Osteoblast (primary cell): ENCODE measurements at regions not wholly inside any gene's neighbourhood (a gene's known extent, or its start where the extent isn't known, plus 50 kb on each side); places are given as distances from the start of the nearest gene placed in this dataset.

ENCODE experiments used
- DNase-seq: peaks from one replicate; pipeline ENCODE4 v3.0.0; 2011; ENCODE audit warnings: low spot score, mixed read lengths; ENCODE audit not compliant: insufficient read length; ENCODE audit errors: missing footprints
- H2AFZ ChIP-seq: 2 replicates; pipeline ENCODE4 v1.6.0; 2011; ENCODE audit warnings: mild to moderate bottlenecking, low read length
- H3K27ac ChIP-seq: 2 replicates; pipeline ENCODE4 v1.5.1; 2011; ENCODE audit warnings: mild to moderate bottlenecking, low read depth, low read length, moderate library complexity
- H3K27me3 ChIP-seq: 2 replicates; pipeline ENCODE4 v1.6.0; 2012; ENCODE audit warnings: mild to moderate bottlenecking, control low read depth, inconsistent platforms, low read length, moderate library complexity; ENCODE audit not compliant: insufficient read depth
- H3K36me3 ChIP-seq: 2 replicates; pipeline ENCODE4 v1.5.1; 2011; ENCODE audit warnings: mild to moderate bottlenecking, low read length, control low read depth, moderate library complexity; ENCODE audit not compliant: insufficient read depth
- H3K4me1 ChIP-seq: 2 replicates; pipeline ENCODE4 v1.5.1; 2011; ENCODE audit warnings: mild to moderate bottlenecking, low read length, control low read depth, moderate library complexity; ENCODE audit not compliant: insufficient read depth
- H3K4me2 ChIP-seq: 2 replicates; pipeline ENCODE4 v1.6.0; 2011; ENCODE audit warnings: mild to moderate bottlenecking, low read length; ENCODE audit not compliant: insufficient read depth
- H3K4me3 ChIP-seq: fragments of 200-600 bp; sonication (generic); 3 replicates; pipeline ENCODE4 v1.5.1; 2012; ENCODE audit warnings: mild to moderate bottlenecking, low read length, inconsistent platforms; ENCODE audit not compliant: insufficient read depth
- H3K79me2 ChIP-seq: 2 replicates; pipeline ENCODE4 v1.6.0; 2012; ENCODE audit warnings: mild to moderate bottlenecking, low read length, control low read depth, inconsistent platforms; ENCODE audit not compliant: insufficient read depth
- H3K9me3 ChIP-seq: 2 replicates; pipeline ENCODE4 v1.5.1; 2011; ENCODE audit warnings: low read depth, low read length, control low read depth
- H4K20me1 ChIP-seq: 2 replicates; pipeline ENCODE4 v1.6.0; 2012; ENCODE audit warnings: mild to moderate bottlenecking, low read length, control low read depth; ENCODE audit not compliant: insufficient read depth
- TF ChIP-seq, protein P1 (sequence below): IDR thresholded peaks from 2 replicates; pipeline ENCODE4 v1.5.1; 2011; ENCODE audit warnings: mild to moderate bottlenecking, low read depth, low read length, moderate library complexity; ENCODE audit errors: extremely low read depth

DNA sequence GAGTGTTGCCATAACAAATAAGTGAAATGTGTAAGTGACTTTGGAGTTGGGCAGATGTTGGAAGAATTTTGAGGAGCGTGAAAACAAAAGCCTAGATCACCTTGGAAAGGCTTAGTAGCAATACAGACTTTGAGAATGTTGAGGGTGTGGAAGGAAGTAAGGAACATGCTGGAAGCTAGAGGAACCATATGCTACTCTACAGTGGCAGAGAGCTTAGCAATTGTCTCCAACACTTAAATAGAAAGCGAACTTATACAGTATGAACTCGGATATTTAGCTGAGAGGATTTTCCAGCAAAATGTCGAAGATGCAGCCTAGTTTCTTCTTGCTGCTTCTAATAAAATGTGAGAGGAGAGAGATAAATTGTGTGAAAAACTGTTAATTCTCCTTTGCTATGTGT is 271.2 kb downstream of the ADRA2A start:
- Histone ChIP-seq H3K27ac (no peak overlapping the region), H3K36me3 (no peaks in the 10 kb centered on the region), H3K4me2 (no peak overlapping the region), H2AFZ (no peak overlapping the region), H3K9me3 (no peaks in the 10 kb centered on the region), H3K27me3 (no peaks in the 10 kb centered on the region), H3K79me2 (no peaks in the 10 kb centered on the region), H3K4me1 (no peaks in the 10 kb centered on the region), H4K20me1 (no peaks in the 10 kb centered on the region), H3K4me3 (no peak overlapping the region)
- no peak for DNase-seq
- TF ChIP-seq, protein P1, sequence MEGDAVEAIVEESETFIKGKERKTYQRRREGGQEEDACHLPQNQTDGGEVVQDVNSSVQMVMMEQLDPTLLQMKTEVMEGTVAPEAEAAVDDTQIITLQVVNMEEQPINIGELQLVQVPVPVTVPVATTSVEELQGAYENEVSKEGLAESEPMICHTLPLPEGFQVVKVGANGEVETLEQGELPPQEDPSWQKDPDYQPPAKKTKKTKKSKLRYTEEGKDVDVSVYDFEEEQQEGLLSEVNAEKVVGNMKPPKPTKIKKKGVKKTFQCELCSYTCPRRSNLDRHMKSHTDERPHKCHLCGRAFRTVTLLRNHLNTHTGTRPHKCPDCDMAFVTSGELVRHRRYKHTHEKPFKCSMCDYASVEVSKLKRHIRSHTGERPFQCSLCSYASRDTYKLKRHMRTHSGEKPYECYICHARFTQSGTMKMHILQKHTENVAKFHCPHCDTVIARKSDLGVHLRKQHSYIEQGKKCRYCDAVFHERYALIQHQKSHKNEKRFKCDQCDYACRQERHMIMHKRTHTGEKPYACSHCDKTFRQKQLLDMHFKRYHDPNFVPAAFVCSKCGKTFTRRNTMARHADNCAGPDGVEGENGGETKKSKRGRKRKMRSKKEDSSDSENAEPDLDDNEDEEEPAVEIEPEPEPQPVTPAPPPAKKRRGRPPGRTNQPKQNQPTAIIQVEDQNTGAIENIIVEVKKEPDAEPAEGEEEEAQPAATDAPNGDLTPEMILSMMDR, result no peak

DNA sequence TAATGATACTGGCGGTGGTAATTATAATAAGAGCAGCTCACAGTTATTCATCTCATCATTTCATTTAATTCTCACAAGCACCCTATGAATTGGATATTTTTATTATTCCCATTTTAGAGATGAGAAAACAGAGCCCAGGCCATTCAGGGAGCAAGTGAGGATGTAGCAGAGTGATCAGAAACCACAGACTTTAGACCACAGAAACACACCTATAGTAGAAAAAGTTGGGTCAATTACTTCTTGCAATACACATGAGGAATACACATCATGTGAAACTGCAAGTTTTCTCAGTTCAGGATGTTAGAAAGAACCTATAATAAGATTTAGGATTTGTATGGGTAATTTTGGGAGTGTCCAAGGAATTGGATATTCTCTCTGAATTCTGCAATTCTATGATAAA is 278.0 kb downstream of the ADRA2A start:
- Histone ChIP-seq H3K27me3 (no peaks in the 10 kb centered on the region), H2AFZ (no peak overlapping the region), H3K9me3 (no peaks in the 10 kb centered on the region), H3K4me3 (no peak overlapping the region), H4K20me1 (no peaks in the 10 kb centered on the region), H3K36me3 (no peaks in the 10 kb centered on the region), H3K27ac (no peak overlapping the region), H3K79me2 (no peaks in the 10 kb centered on the region), H3K4me2 (no peak overlapping the region), H3K4me1 (no peaks in the 10 kb centered on the region)
- TF ChIP-seq, protein P1, result no peak
- no peak for DNase-seq

DNA sequence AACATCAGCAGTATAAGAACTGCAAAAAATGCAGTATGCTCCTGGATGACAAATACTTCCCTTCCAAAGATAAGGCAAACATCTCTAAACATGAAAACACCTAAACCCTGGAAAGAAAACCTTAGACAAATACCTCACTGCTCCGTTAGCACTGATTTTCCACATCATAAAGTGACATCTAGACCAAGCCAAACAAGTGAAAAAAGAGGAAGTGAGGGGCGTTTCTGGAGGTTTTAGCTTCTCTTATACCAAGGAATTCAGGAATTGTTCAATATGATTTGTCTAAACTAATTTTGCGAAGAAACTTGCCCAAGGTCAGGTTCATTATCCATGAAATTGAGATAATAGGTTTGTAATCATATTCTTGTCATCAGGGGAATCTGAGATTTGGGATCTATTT is 279.7 kb downstream of the ADRA2A start:
- DNase-seq, result no peak

DNA sequence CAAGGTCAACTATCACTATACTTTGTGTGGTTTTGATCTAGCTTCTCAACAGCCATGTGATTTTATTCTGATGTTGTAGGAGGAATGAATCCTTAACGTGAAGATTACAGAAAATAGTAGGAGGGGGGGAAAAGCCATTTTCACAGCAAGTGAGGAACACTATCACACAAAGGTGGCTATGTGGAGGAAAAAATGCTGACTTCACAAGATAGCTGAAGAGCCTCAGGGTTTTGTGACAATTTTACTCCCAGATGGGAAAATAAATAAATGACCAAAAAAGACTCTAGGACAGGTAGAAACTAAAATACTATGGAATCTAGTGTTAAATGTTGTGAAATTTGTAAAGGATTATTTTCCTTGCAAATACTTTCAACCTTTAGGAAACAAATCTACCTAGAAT is 281.0 kb downstream of the ADRA2A start:
- Histone ChIP-seq H3K27ac (no peak overlapping the region), H3K79me2 (no peaks in the 10 kb centered on the region), H3K4me1 (no peaks in the 10 kb centered on the region), H3K9me3 (no peaks in the 10 kb centered on the region), H3K4me2 (no peak overlapping the region), H2AFZ (no peak overlapping the region), H3K36me3 (no peaks in the 10 kb centered on the region), H3K4me3 (no peak overlapping the region), H4K20me1 (no peaks in the 10 kb centered on the region), H3K27me3 (no peaks in the 10 kb centered on the region)
- DNase-seq, result no peak
- TF ChIP-seq, protein P1, result no peak

More for the DNA sequence above, 279.7 kb downstream of the ADRA2A start:
- no peak overlapping the region for H2AFZ ChIP-seq
- H4K20me1 ChIP-seq, result no peaks in the 10 kb centered on the region
- H3K27ac ChIP-seq, result no peak overlapping the region
- H3K36me3 ChIP-seq, result no peaks in the 10 kb centered on the region
- H3K27me3 ChIP-seq, result no peaks in the 10 kb centered on the region
- TF ChIP-seq, protein P1, result no peak
- no peaks in the 10 kb centered on the region for H3K79me2 ChIP-seq
- H3K4me3 ChIP-seq, result no peak overlapping the region
- no peaks in the 10 kb centered on the region for H3K9me3 ChIP-seq
- H3K4me2 ChIP-seq, result no peak overlapping the region
- H3K4me1 ChIP-seq, result no peaks in the 10 kb centered on the region
